ENCODE measurements at regions not wholly inside any gene's neighbourhood (a gene's known extent, or its start where the extent isn't known, plus 50 kb on each side); places are given as distances from the start of the nearest gene placed in this dataset.

DNA sequence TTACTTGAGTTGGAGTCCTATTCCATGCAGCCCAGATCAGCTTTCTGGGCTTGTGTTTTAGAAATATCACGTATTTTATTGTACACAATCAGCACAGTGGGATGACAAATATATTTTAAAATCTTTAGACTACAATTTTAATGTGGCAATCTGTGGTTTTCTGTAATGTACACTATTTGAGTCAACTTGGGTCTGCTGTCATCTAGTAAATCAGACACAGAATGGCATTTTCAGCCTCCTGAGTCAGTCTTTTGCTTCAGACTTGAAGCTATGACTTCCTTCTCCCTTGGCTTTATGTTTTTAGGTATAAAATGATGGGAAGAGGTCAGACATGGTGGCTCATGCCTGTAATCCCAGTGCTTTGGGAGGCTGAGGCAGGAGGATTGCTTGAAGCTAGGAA is 232.1 kb downstream of the NECTIN3 start:
- no peaks in the 10 kb centered on the region for H3K4me1 ChIP-seq
- TF ChIP-seq POLR2AphosphoS5 (IDR thresholded peaks at IDR 0.05) (no peak), EP300 (IDR thresholded peaks at IDR 0.05; ENCODE audit: low read depth) (no peak), POLR2A (IDR thresholded peaks at IDR 0.05) (no peak)
- TF ChIP-seq, protein P1, sequence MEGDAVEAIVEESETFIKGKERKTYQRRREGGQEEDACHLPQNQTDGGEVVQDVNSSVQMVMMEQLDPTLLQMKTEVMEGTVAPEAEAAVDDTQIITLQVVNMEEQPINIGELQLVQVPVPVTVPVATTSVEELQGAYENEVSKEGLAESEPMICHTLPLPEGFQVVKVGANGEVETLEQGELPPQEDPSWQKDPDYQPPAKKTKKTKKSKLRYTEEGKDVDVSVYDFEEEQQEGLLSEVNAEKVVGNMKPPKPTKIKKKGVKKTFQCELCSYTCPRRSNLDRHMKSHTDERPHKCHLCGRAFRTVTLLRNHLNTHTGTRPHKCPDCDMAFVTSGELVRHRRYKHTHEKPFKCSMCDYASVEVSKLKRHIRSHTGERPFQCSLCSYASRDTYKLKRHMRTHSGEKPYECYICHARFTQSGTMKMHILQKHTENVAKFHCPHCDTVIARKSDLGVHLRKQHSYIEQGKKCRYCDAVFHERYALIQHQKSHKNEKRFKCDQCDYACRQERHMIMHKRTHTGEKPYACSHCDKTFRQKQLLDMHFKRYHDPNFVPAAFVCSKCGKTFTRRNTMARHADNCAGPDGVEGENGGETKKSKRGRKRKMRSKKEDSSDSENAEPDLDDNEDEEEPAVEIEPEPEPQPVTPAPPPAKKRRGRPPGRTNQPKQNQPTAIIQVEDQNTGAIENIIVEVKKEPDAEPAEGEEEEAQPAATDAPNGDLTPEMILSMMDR (IDR thresholded peaks at IDR 0.05) = no peak
- intact Hi-C loops (cut with DNase I; ENCODE audit: low total_unique reads) (no loop called here), in situ Hi-C loops (cut with MboI; ENCODE audit: low pct_ligation_motif_present in 1 of 4, low pct_unique_long_range_greater_than_20kb in 1 of 4, low sequenced_read_pairs in 3 of 4) (no loop called here)
- DNase-seq = no peak
- H3K4me3 ChIP-seq = no peak overlapping the region
- no peaks in the 10 kb centered on the region for H3K27me3 ChIP-seq
- no peak overlapping the region for H3K27ac ChIP-seq
- H3K9me3 ChIP-seq = no peaks in the 10 kb centered on the region
- H3K36me3 ChIP-seq = no peaks in the 10 kb centered on the region
- 38 to 82% methylated on average over 1 of the region's 1 CpG for WGBS, 2 donors (ENCODE audit: low coverage in 1 of 2)

DNA sequence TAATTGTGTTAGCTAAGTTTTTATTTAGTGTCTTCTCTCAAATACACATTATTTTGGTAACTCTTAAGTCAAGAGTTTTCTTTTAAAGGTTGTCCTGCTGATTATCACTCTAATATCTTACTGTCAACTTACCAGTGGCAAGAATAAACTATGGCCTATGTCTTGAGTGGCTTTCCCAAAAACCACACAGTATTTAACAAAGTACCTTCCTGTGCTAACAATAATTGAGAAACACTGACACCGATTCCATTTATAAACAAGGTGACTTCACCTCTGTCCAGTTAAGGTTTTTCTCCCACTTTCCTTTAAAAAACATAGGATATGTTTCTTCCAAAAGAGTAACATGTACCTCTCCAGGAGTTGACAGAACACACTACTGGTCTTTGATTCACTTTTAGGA is 234.3 kb upstream of the CD96 start:
- Histone ChIP-seq H3K9me3 (no peaks in the 10 kb centered on the region), H3K27ac (no peak overlapping the region), H3K4me1 (peaks cover 0 to 17% (median 0%) of the 10 kb centered on the region in 4 donors), H3K4me3 (no peak overlapping the region), H3K36me3 (no peaks in the 10 kb centered on the region), H3K27me3 (no peaks in the 10 kb centered on the region)
- intact Hi-C loops (cut with DNase I; ENCODE audit: low total_unique reads) = no loop called here
- no peak for DNase-seq
- TF ChIP-seq POLR2AphosphoS5 (IDR thresholded peaks at IDR 0.05) = no peak
- 81 to 89% methylated on average over 1 of the region's 1 CpG for WGBS, 2 donors (ENCODE audit: low coverage in 1 of 2)
- in situ Hi-C loops (cut with MboI; ENCODE audit: low pct_ligation_motif_present in 1 of 4, low pct_unique_long_range_greater_than_20kb in 1 of 4, low sequenced_read_pairs in 3 of 4) = no loop called here

DNA sequence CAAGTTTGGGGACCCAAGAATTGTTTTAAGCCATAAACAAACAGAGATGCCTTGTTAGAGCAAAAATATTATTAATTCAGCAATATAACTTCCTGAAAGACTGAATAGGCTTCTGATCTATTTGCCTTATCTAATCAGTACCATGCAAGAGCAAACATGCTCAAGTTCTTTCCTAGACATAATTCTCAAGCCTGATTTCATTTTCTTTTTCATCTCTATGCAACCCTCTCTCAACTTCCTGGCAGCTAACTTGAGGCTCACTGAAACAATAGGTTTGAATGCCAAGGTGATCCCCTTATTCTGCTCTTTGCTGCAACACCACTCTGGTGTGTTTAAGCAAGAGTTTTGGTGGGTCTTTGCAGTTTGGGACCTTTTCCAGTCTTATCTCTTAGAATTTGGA is 230.9 kb upstream of the CD96 start:
- no peaks in the 10 kb centered on the region for H3K27me3 ChIP-seq
- no peak for DNase-seq
- intact Hi-C loops (cut with DNase I; ENCODE audit: low total_unique reads) = no loop called here
- no peak overlapping the region for H3K4me3 ChIP-seq
- in situ Hi-C loops (cut with MboI; ENCODE audit: low pct_ligation_motif_present in 1 of 4, low pct_unique_long_range_greater_than_20kb in 1 of 4, low sequenced_read_pairs in 3 of 4) = no loop called here
- no peak for TF ChIP-seq POLR2AphosphoS5 (IDR thresholded peaks at IDR 0.05)
- TF ChIP-seq, protein P1 (IDR thresholded peaks at IDR 0.05) = no peak
- no peak for TF ChIP-seq EP300 (IDR thresholded peaks at IDR 0.05; ENCODE audit: low read depth)
- no peak for TF ChIP-seq POLR2A (IDR thresholded peaks at IDR 0.05)
- no peaks in the 10 kb centered on the region for H3K9me3 ChIP-seq
- no peak overlapping the region for H3K27ac ChIP-seq
- H3K4me1 ChIP-seq = peaks cover 0 to 29% (median 0%) of the 10 kb centered on the region in 4 donors
- no peaks in the 10 kb centered on the region for H3K36me3 ChIP-seq

- intact Hi-C loops (cut with DNase I; ENCODE audit: low total_unique reads) (no loop called here), in situ Hi-C loops (cut with MboI; ENCODE audit: low pct_ligation_motif_present in 1 of 4, low pct_unique_long_range_greater_than_20kb in 1 of 4, low sequenced_read_pairs in 3 of 4) (no loop called here)
- no peaks in the 10 kb centered on the region for H3K9me3 ChIP-seq
- no peak overlapping the region for H3K4me3 ChIP-seq
- 61 to 83% methylated on average over 2 of the region's 2 CpGs for WGBS, 2 donors (ENCODE audit: low coverage in 1 of 2)
- H3K27me3 ChIP-seq = no peaks in the 10 kb centered on the region
- no peaks in the 10 kb centered on the region for H3K36me3 ChIP-seq
- H3K4me1 ChIP-seq = peaks cover 0 to 29% (median 0%) of the 10 kb centered on the region in 4 donors
- H3K27ac ChIP-seq = no peak overlapping the region
- no peak for TF ChIP-seq EP300 (IDR thresholded peaks at IDR 0.05; ENCODE audit: low read depth)
- no peak for TF ChIP-seq POLR2AphosphoS5 (IDR thresholded peaks at IDR 0.05)
- no peak for TF ChIP-seq POLR2A (IDR thresholded peaks at IDR 0.05)
- TF ChIP-seq, protein P1 (IDR thresholded peaks at IDR 0.05) = no peak
- DNase-seq = no peak
These were observed 230.2 kb upstream of the CD96 start for GRCh38 chr3:111311709-111312235.

GRCh38 chr3:111314181-111314873 is 227.7 kb upstream of the CD96 start:
- no peaks in the 10 kb centered on the region for H3K27me3 ChIP-seq
- H3K4me1 ChIP-seq = peaks cover 0 to 25% (median 0%) of the 10 kb centered on the region in 4 donors
- in situ Hi-C loops (cut with MboI; ENCODE audit: low pct_ligation_motif_present in 1 of 4, low pct_unique_long_range_greater_than_20kb in 1 of 4, low sequenced_read_pairs in 3 of 4) = no loop called here
- no peaks in the 10 kb centered on the region for H3K36me3 ChIP-seq
- H3K27ac ChIP-seq = no peak overlapping the region
- H3K4me3 ChIP-seq = no peak overlapping the region
- H3K9me3 ChIP-seq = no peaks in the 10 kb centered on the region
- DNase-seq = no peak
- TF ChIP-seq, protein P1 (IDR thresholded peaks at IDR 0.05) = no peak
- TF ChIP-seq POLR2AphosphoS5 (IDR thresholded peaks at IDR 0.05) = no peak
- TF ChIP-seq EP300 (IDR thresholded peaks at IDR 0.05; ENCODE audit: low read depth) = no peak
- TF ChIP-seq POLR2A (IDR thresholded peaks at IDR 0.05) = no peak
- intact Hi-C loops (cut with DNase I; ENCODE audit: low total_unique reads) = no loop called here
